Kidney (tissue), 13 donors: ENCODE measurements at regions not wholly inside any gene's neighbourhood (a gene's known extent, or its start where the extent isn't known, plus 50 kb on each side); places are given as distances from the start of the nearest gene placed in this dataset.

ENCODE experiments used
- DNase-seq, 5 donors: peaks; one replicate each; pipeline ENCODE4 v3.0.0-alpha.2; 2013 to 2020
- FAIRE-seq: peaks from 2 replicates; lab custom pipeline; 2012; peaks lifted over from hg19 to GRCh38; lab: Jason Lieb, UNC
- H3K27ac ChIP-seq, 2 donors: one replicate each; pipeline ENCODE4 v1.7.0; 2013; ENCODE audit warnings: low read depth in 2 of 2, low read length in 2 of 2, inconsistent platforms in 1 of 2
- H3K27me3 ChIP-seq: one replicate; pipeline ENCODE4 v1.7.1; 2013; ENCODE audit warnings: low read length, inconsistent platforms; ENCODE audit not compliant: control insufficient read depth, insufficient read depth
- H3K36me3 ChIP-seq, 3 donors: one replicate each; pipeline versions ENCODE4 v1.7.0 to v1.7.1; 2013; ENCODE audit warnings: low read length in 3 of 3, control low read depth in 1 of 3, inconsistent platforms in 1 of 3; ENCODE audit not compliant: insufficient read depth in 3 of 3, control insufficient read depth in 2 of 3
- H3K4me1 ChIP-seq, 3 donors: one replicate each; pipeline versions ENCODE4 v1.7.0 to v1.7.1; 2013; ENCODE audit warnings: low read length in 3 of 3, inconsistent platforms in 1 of 3, low read depth in 1 of 3; ENCODE audit not compliant: control insufficient read depth in 2 of 3, insufficient read depth in 2 of 3
- H3K4me3 ChIP-seq, 3 donors: one replicate each; pipeline versions ENCODE4 v1.7.0 to v1.8.1; 2013; ENCODE audit warnings: low read length in 3 of 3, control low read depth in 1 of 3, inconsistent platforms in 1 of 3
- H3K9ac ChIP-seq, 3 donors: one replicate each; pipeline versions ENCODE4 v1.7.0 to v1.7.1; 2013; ENCODE audit warnings: low read length in 3 of 3, control low read depth in 1 of 3, inconsistent platforms in 1 of 3
- H3K9me3 ChIP-seq, 3 donors: one replicate each; pipeline versions ENCODE4 v1.7.0 to v1.7.1; 2013; ENCODE audit warnings: low read length in 3 of 3, control low read depth in 1 of 3, inconsistent platforms in 1 of 3; ENCODE audit not compliant: control insufficient read depth in 2 of 3, insufficient read depth in 1 of 3
- CTCF ChIP-seq: IDR thresholded peaks from 3 replicates; pipeline ENCODE4 v1.5.1; 2012; ENCODE audit warnings: mild to moderate bottlenecking, moderate library complexity, borderline replicate concordance; ENCODE audit not compliant: insufficient read depth; ENCODE audit errors: extremely low read depth
- intact Hi-C: fragments of 100-400 bp; cut with DNase I; formaldehyde crosslinking; loops from one replicate; pipeline ENCODE4 v1.11.1; 2022
- donor health status: control.
- donor health status: control.
- donor health status: control.
- donor health status: control.
- donor health status: control.
- donor health status: DM: yes; HTN: yes; CAD: no.
- donor health status: Normal renal cell carcinoma (clear cell type).

- Histone ChIP-seq H3K36me3 (no peaks in the 10 kb centered on the region), H3K27ac (no peak overlapping the region), H3K27me3 (no peaks in the 10 kb centered on the region), H3K4me1 (no peaks in the 10 kb centered on the region), H3K9ac (no peak overlapping the region), H3K4me3 (no peak overlapping the region), H3K9me3 (no peaks in the 10 kb centered on the region)
- intact Hi-C loops: no loop called here
- no peak for TF ChIP-seq CTCF
- FAIRE-seq (no peak), DNase-seq (no peak)
These were observed 161.6 kb upstream of the TSLP start for GRCh38 chr5:110909950-110910349.

GRCh38 chr5:110913221-110913620, 158.3 kb upstream of the TSLP start:
- peaks cover 0 to 2% (median 0%) of the 10 kb centered on the region in 3 donors for H3K4me1 ChIP-seq
- no peaks in the 10 kb centered on the region for H3K9me3 ChIP-seq
- FAIRE-seq (no peak), DNase-seq (no peak)
- no peak overlapping the region for H3K27ac ChIP-seq
- H3K9ac ChIP-seq: no peak overlapping the region
- no peak overlapping the region for H3K4me3 ChIP-seq
- H3K27me3 ChIP-seq: no peaks in the 10 kb centered on the region
- TF ChIP-seq CTCF: no peak
- H3K36me3 ChIP-seq: no peaks in the 10 kb centered on the region
- intact Hi-C loops: no loop called here

GRCh38 chr5:110916381-110917049, 155.0 kb upstream of the TSLP start:
- Histone ChIP-seq H3K27me3 (no peaks in the 10 kb centered on the region), H3K9ac (no peak overlapping the region), H3K27ac (no peak overlapping the region), H3K9me3 (no peaks in the 10 kb centered on the region), H3K36me3 (no peaks in the 10 kb centered on the region), H3K4me1 (peaks cover 0 to 2% (median 0%) of the 10 kb centered on the region in 3 donors), H3K4me3 (no peak overlapping the region)
- DNase-seq: no peak
- intact Hi-C loops: no loop called here
- no peak for TF ChIP-seq CTCF
- FAIRE-seq: no peak
